MM.1S (cell line): ENCODE measurements at regions not wholly inside any gene's neighbourhood (a gene's known extent, or its start where the extent isn't known, plus 50 kb on each side); places are given as distances from the start of the nearest gene placed in this dataset.

Experiments used
- DNase-seq: peaks from one replicate; pipeline ENCODE4 v3.0.0-alpha.2; 2015
- H2AFZ ChIP-seq: fragments of 300-600 bp; sonication (generic); 2 replicates; pipeline ENCODE4 v1.6.0; 2016; ENCODE audit warnings: antibody characterized with exemption, low read length
- H3F3A ChIP-seq: fragments of 300-600 bp; sonication (generic); 2 replicates; pipeline ENCODE4 v1.6.1; 2016; ENCODE audit warnings: mild to moderate bottlenecking, antibody characterized with exemption, low read length, moderate library complexity, mixed read lengths; ENCODE audit not compliant: insufficient read depth
- H3K27ac ChIP-seq: fragments of 300-600 bp; sonication (generic); 2 replicates; pipeline ENCODE4 v1.5.1; 2016; ENCODE audit warnings: mild to moderate bottlenecking, low read length
- H3K27me3 ChIP-seq: fragments of 300-600 bp; sonication (generic); replicated peaks from 2 replicates; pipeline ENCODE4 v1.6.0; 2016; ENCODE audit warnings: low read length; ENCODE audit not compliant: insufficient read depth
- H3K36me3 ChIP-seq: fragments of 300-600 bp; sonication (generic); replicated peaks from 2 replicates; pipeline ENCODE4 v1.6.1; 2016; ENCODE audit warnings: mild to moderate bottlenecking, low read length, mixed read lengths; ENCODE audit not compliant: insufficient read depth
- H3K4me1 ChIP-seq: fragments of 300-600 bp; sonication (generic); 2 replicates; pipeline ENCODE4 v1.6.1; 2016; ENCODE audit warnings: low read length, mixed read lengths
- H3K4me2 ChIP-seq: fragments of 300-600 bp; sonication (generic); 2 replicates; pipeline ENCODE4 v1.6.0; 2016; ENCODE audit warnings: low read depth, low read length
- H3K4me3 ChIP-seq: fragments of 300-600 bp; sonication (generic); 2 replicates; pipeline ENCODE4 v1.5.1; 2016; ENCODE audit warnings: low read length, mixed read lengths
- H3K79me2 ChIP-seq: fragments of 300-600 bp; sonication (generic); 2 replicates; pipeline ENCODE4 v1.6.1; 2016; ENCODE audit warnings: mixed run types, low read length, mixed read lengths
- H3K9ac ChIP-seq: fragments of 300-600 bp; sonication (generic); 2 replicates; pipeline ENCODE4 v1.6.1; 2016; ENCODE audit warnings: low read length, mixed read lengths
- H3K9me2 ChIP-seq: fragments of 300-600 bp; sonication (generic); replicated peaks from 2 replicates; pipeline ENCODE4 v1.6.1; 2016; ENCODE audit warnings: mild to moderate bottlenecking, low read length, mixed read lengths; ENCODE audit not compliant: insufficient read depth
- H3K9me3 ChIP-seq: fragments of 300-600 bp; sonication (generic); replicated peaks from 2 replicates; pipeline ENCODE4 v1.6.1; 2016; ENCODE audit warnings: mild to moderate bottlenecking, low read length, mixed read lengths; ENCODE audit not compliant: insufficient read depth
- H4K20me1 ChIP-seq: fragments of 300-600 bp; sonication (generic); 2 replicates; pipeline ENCODE4 v1.6.1; 2016; ENCODE audit warnings: mild to moderate bottlenecking, low read length, moderate library complexity, mixed read lengths; ENCODE audit not compliant: insufficient read depth
- CTCF ChIP-seq: fragments of 300-600 bp; sonication (generic); IDR thresholded peaks from 2 replicates; pipeline ENCODE4 v1.5.1; 2016; ENCODE audit warnings: antibody characterized with exemption, low read length, mixed read lengths
- EZH2 ChIP-seq: fragments of 300-600 bp; sonication (generic); optimal IDR thresholded peaks from 2 replicates; pipeline ENCODE3; 2017; ENCODE audit warnings: low read depth, mild to moderate bottlenecking, antibody characterized with exemption, low read length, mixed read lengths
- EZH2phosphoT487 ChIP-seq: fragments of 300-600 bp; sonication (generic); IDR thresholded peaks from 2 replicates; pipeline ENCODE4 v1.6.1; 2018; ENCODE audit warnings: antibody characterized with exemption, low read length

- Histone ChIP-seq H3K9ac (no peak overlapping the region), H3K4me3 (no peak overlapping the region), H3K9me3 (no peaks in the 10 kb centered on the region; the same call in 1 of the 2 replicates), H3K4me2 (no peak overlapping the region), H3K4me1 (no peaks in the 10 kb centered on the region), H3K79me2 (no peaks in the 10 kb centered on the region), H3F3A (no peaks in the 10 kb centered on the region), H3K27ac (no peak overlapping the region), H3K36me3 (no peaks in the 10 kb centered on the region), H3K27me3 (no peaks in the 10 kb centered on the region), H2AFZ (no peak overlapping the region), H4K20me1 (no peaks in the 10 kb centered on the region), H3K9me2 (no peaks in the 10 kb centered on the region)
- TF ChIP-seq EZH2 (no peak), EZH2phosphoT487 (no peak), CTCF (no peak)
- DNase-seq, result no peak
These were observed 907.5 kb upstream of the SLC10A2 start for GRCh38 chr13:103973740-103974139.

GRCh38 chr13:103969520-103970050 is 903.4 kb upstream of the SLC10A2 start:
- H3K4me1 ChIP-seq, result no peaks in the 10 kb centered on the region

GRCh38 chr13:103965506-103966243 is 899.5 kb upstream of the SLC10A2 start:
- Histone ChIP-seq H3K9ac (no peak overlapping the region), H3K9me2 (no peaks in the 10 kb centered on the region), H3F3A (no peaks in the 10 kb centered on the region), H4K20me1 (no peaks in the 10 kb centered on the region), H3K9me3 (no peaks in the 10 kb centered on the region), H3K4me2 (no peak overlapping the region), H3K4me1 (no peaks in the 10 kb centered on the region), H3K27ac (no peak overlapping the region), H3K27me3 (no peaks in the 10 kb centered on the region), H3K4me3 (no peak overlapping the region), H3K36me3 (no peaks in the 10 kb centered on the region), H2AFZ (no peak overlapping the region), H3K79me2 (no peaks in the 10 kb centered on the region)
- no peak for TF ChIP-seq EZH2
- TF ChIP-seq CTCF, result no peak
- TF ChIP-seq EZH2phosphoT487, result no peak
- no peak for DNase-seq

More at GRCh38 chr13:103969520-103970050, 903.4 kb upstream of the SLC10A2 start:
- Histone ChIP-seq H3K79me2 (no peaks in the 10 kb centered on the region), H3K36me3 (no peaks in the 10 kb centered on the region), H3K27me3 (no peaks in the 10 kb centered on the region), H3K27ac (no peak overlapping the region), H3K9ac (no peak overlapping the region), H3F3A (no peaks in the 10 kb centered on the region), H4K20me1 (no peaks in the 10 kb centered on the region), H3K4me3 (no peak overlapping the region), H2AFZ (no peak overlapping the region), H3K9me3 (no peaks in the 10 kb centered on the region; the same call in 1 of the 2 replicates), H3K4me2 (no peak overlapping the region), H3K9me2 (no peaks in the 10 kb centered on the region)
- TF ChIP-seq EZH2, result no peak
- no peak for TF ChIP-seq EZH2phosphoT487
- DNase-seq, result no peak

GRCh38 chr13:103961784-103962183 is 895.6 kb upstream of the SLC10A2 start:
- Histone ChIP-seq H3K4me1 (no peaks in the 10 kb centered on the region), H3K9ac (no peak overlapping the region), H3K79me2 (no peaks in the 10 kb centered on the region), H3K4me3 (no peak overlapping the region), H2AFZ (no peak overlapping the region), H3K4me2 (no peak overlapping the region), H3K9me3 (no peaks in the 10 kb centered on the region), H3K27me3 (no peaks in the 10 kb centered on the region), H3K36me3 (no peaks in the 10 kb centered on the region), H3F3A (no peaks in the 10 kb centered on the region), H3K27ac (no peak overlapping the region), H3K9me2 (no peaks in the 10 kb centered on the region), H4K20me1 (no peaks in the 10 kb centered on the region)
- DNase-seq, result no peak
- TF ChIP-seq EZH2, result no peak
- TF ChIP-seq EZH2phosphoT487, result no peak
- TF ChIP-seq CTCF, result no peak
